LNCAP (cell line): ENCODE measurements at regions not wholly inside any gene's neighbourhood (a gene's known extent, or its start where the extent isn't known, plus 50 kb on each side); places are given as distances from the start of the nearest gene placed in this dataset.

Experiments used
- TF ChIP-seq, protein P1 (sequence below): fragments of 450-650 bp; IDR thresholded peaks from 2 replicates; pipeline ENCODE4 v1.5.1; 2017; ENCODE audit warnings: mild to moderate bottlenecking

DNA sequence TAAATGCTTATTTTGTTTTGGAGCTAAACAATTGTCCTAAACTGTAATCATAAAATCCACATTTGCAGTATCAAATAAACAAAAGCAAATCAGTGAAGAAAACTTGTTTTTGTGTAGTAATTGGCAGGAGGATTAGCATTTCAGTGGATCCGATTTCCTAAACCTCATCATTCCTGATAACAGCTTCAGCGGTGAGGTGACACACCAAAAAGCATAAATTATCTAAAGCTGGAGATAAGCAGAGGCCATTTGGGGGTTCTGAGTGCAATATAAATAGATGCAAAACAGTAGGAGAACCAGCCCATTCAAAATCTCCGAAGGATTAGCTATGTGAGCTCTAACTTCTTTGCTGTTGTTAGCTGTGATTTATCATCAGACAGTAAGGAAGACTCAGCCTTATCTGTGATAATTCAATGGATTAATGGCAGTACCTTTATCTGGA is 235.8 kb downstream of the EPHA7 start:
- TF ChIP-seq, protein P1, sequence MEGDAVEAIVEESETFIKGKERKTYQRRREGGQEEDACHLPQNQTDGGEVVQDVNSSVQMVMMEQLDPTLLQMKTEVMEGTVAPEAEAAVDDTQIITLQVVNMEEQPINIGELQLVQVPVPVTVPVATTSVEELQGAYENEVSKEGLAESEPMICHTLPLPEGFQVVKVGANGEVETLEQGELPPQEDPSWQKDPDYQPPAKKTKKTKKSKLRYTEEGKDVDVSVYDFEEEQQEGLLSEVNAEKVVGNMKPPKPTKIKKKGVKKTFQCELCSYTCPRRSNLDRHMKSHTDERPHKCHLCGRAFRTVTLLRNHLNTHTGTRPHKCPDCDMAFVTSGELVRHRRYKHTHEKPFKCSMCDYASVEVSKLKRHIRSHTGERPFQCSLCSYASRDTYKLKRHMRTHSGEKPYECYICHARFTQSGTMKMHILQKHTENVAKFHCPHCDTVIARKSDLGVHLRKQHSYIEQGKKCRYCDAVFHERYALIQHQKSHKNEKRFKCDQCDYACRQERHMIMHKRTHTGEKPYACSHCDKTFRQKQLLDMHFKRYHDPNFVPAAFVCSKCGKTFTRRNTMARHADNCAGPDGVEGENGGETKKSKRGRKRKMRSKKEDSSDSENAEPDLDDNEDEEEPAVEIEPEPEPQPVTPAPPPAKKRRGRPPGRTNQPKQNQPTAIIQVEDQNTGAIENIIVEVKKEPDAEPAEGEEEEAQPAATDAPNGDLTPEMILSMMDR: no peak

DNA sequence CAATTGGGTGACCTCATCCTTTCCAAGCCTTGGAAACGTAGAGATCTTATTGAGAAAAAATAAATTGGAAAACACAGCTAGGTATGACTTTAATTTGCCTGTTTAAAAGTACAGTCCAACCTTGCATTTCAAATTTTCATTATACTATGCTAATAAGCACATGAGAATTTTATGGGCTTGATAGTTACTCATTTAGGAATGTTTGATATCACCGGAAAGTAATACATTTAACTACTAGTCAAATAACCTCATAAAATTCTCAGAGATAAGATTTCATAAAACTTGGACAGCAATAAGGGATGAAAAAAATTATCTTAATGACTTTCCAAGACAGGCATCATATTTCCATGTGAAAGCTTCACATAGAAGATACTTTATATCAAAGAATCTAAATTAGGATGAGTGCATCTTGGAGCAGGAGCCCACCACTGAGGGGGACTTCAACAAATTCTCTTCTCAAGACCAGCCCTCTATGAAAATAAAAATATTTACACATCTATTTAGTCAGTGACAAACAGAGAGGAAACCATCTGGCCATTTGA is 236.3 kb downstream of the EPHA7 start:
- TF ChIP-seq, protein P1: no peak

DNA sequence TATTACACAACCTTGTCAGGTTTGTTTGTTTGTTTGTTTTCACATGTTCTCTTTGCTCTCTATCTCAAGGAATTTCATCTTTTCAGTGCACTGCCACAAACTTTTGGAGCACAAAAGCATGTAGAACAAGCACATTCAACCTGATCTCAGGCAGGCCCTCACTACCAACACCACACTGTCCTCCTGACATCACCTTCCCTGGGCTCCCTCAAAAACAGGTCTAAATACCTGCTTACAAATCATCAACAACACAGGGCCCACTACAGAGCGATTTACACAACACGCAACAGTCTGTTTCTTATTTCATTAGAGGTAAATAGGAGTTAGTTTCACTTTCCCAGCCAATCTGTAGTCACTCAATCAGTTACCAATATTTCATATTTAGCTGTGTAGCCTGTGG is 241.4 kb downstream of the EPHA7 start:
- TF ChIP-seq, protein P1: no peak

DNA sequence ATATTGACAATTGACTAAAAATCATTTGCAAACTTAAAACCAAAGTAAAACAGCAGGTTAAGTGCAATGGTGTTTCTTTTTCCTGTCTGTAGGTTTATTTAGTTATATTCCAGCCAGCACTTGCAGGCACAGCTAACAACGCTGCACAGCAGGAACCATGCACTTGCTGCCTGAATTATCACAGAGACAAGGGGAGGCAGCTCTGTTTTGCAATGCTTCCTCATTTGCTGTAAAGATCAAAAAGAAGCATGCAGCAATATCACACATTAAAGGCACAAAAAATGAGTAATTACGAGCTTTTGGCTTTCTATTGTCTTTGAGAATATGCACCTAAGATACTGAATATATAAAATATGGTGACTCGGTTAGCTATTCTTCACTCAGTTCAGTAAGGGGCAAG is 241.9 kb downstream of the EPHA7 start:
- TF ChIP-seq, protein P1: no peak

DNA sequence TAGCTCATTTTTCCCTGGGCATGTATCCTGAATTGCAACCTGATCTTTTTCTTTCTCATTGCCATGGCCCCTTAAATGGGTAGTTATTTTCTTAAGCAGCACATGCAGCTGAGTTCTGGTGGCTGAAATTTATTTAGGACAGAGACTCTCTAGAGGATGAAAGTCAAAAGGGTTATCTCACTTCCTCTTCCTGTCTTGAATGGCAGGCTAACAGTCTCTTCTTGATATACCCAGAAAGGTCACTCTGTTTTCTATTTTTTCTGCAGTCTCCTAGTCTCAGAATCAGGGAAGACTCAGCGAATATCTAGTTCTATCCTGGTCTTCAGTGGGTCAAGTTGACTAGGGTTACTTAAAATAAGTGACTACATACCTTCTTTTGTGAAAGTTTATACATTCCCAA is 243.3 kb downstream of the EPHA7 start:
- TF ChIP-seq, protein P1: no peak

DNA sequence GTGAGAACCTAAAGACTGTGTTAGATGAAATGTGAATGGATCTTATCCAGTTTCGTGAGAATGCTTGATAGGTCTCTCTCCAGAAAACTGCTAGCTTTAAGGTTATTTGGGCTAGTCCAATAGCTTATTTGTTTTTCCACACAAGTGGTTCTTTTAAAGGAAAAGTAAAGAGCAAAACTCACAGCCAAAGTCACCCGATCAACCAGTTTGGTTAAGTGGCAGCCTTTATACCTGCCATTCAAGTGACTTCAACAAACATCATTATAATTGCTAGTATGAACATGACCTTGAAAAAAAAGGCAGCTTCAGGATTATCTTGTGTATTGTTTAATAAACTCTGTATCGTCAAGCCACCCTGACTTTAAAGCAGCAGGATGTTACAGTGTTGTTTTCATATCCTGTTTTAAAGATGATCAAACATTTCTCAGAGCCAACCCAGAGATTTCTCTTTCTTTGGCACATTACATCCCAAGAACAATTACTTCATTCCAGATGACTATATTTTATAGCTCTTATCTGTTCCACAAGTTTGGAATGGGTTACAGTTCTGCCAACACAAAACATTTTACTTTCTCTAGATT is 253.4 kb downstream of the EPHA7 start:
- TF ChIP-seq, protein P1: no peak

DNA sequence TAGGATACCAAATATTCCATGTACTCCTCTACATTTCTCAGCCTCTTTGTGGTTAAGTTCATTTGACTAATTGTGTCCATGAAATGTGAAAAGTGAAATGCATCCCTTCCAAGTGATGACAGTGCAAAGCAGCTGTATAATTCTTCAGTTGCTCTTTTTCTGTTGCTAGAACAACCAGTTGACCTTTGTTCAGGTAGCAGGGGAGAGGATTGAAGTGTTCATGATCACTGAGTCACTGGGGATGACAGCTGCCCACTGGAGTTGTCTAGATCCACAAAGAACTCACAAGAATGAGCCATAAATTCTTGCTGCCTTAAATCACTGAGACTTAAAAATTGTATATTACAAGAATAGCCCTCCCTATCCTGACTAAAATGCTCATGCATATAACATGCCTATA is 254.6 kb downstream of the EPHA7 start:
- TF ChIP-seq, protein P1: no peak

GRCh38 chr6:93163146-93163545 is 256.2 kb downstream of the EPHA7 start:
- TF ChIP-seq, protein P1: no peak
